MM.1S (cell line): ENCODE measurements at regions not wholly inside any gene's neighbourhood (a gene's known extent, or its start where the extent isn't known, plus 50 kb on each side); places are given as distances from the start of the nearest gene placed in this dataset.

Experiments used
- DNase-seq: peaks from one replicate; pipeline ENCODE4 v3.0.0-alpha.2; 2015
- H2AFZ ChIP-seq: fragments of 300-600 bp; sonication (generic); 2 replicates; pipeline ENCODE4 v1.6.0; 2016; ENCODE audit warnings: antibody characterized with exemption, low read length
- H3F3A ChIP-seq: fragments of 300-600 bp; sonication (generic); 2 replicates; pipeline ENCODE4 v1.6.1; 2016; ENCODE audit warnings: mild to moderate bottlenecking, antibody characterized with exemption, low read length, moderate library complexity, mixed read lengths; ENCODE audit not compliant: insufficient read depth
- H3K27ac ChIP-seq: fragments of 300-600 bp; sonication (generic); 2 replicates; pipeline ENCODE4 v1.5.1; 2016; ENCODE audit warnings: mild to moderate bottlenecking, low read length
- H3K27me3 ChIP-seq: fragments of 300-600 bp; sonication (generic); replicated peaks from 2 replicates; pipeline ENCODE4 v1.6.0; 2016; ENCODE audit warnings: low read length; ENCODE audit not compliant: insufficient read depth
- H3K36me3 ChIP-seq: fragments of 300-600 bp; sonication (generic); replicated peaks from 2 replicates; pipeline ENCODE4 v1.6.1; 2016; ENCODE audit warnings: mild to moderate bottlenecking, low read length, mixed read lengths; ENCODE audit not compliant: insufficient read depth
- H3K4me1 ChIP-seq: fragments of 300-600 bp; sonication (generic); 2 replicates; pipeline ENCODE4 v1.6.1; 2016; ENCODE audit warnings: low read length, mixed read lengths
- H3K4me2 ChIP-seq: fragments of 300-600 bp; sonication (generic); 2 replicates; pipeline ENCODE4 v1.6.0; 2016; ENCODE audit warnings: low read depth, low read length
- H3K4me3 ChIP-seq: fragments of 300-600 bp; sonication (generic); 2 replicates; pipeline ENCODE4 v1.5.1; 2016; ENCODE audit warnings: low read length, mixed read lengths
- H3K79me2 ChIP-seq: fragments of 300-600 bp; sonication (generic); 2 replicates; pipeline ENCODE4 v1.6.1; 2016; ENCODE audit warnings: mixed run types, low read length, mixed read lengths
- H3K9ac ChIP-seq: fragments of 300-600 bp; sonication (generic); 2 replicates; pipeline ENCODE4 v1.6.1; 2016; ENCODE audit warnings: low read length, mixed read lengths
- H3K9me2 ChIP-seq: fragments of 300-600 bp; sonication (generic); replicated peaks from 2 replicates; pipeline ENCODE4 v1.6.1; 2016; ENCODE audit warnings: mild to moderate bottlenecking, low read length, mixed read lengths; ENCODE audit not compliant: insufficient read depth
- H3K9me3 ChIP-seq: fragments of 300-600 bp; sonication (generic); replicated peaks from 2 replicates; pipeline ENCODE4 v1.6.1; 2016; ENCODE audit warnings: mild to moderate bottlenecking, low read length, mixed read lengths; ENCODE audit not compliant: insufficient read depth
- H4K20me1 ChIP-seq: fragments of 300-600 bp; sonication (generic); 2 replicates; pipeline ENCODE4 v1.6.1; 2016; ENCODE audit warnings: mild to moderate bottlenecking, low read length, moderate library complexity, mixed read lengths; ENCODE audit not compliant: insufficient read depth
- CTCF ChIP-seq: fragments of 300-600 bp; sonication (generic); IDR thresholded peaks from 2 replicates; pipeline ENCODE4 v1.5.1; 2016; ENCODE audit warnings: antibody characterized with exemption, low read length, mixed read lengths
- EZH2 ChIP-seq: fragments of 300-600 bp; sonication (generic); optimal IDR thresholded peaks from 2 replicates; pipeline ENCODE3; 2017; ENCODE audit warnings: low read depth, mild to moderate bottlenecking, antibody characterized with exemption, low read length, mixed read lengths
- EZH2phosphoT487 ChIP-seq: fragments of 300-600 bp; sonication (generic); IDR thresholded peaks from 2 replicates; pipeline ENCODE4 v1.6.1; 2018; ENCODE audit warnings: antibody characterized with exemption, low read length

- H2AFZ ChIP-seq: no peak overlapping the region
- no peaks in the 10 kb centered on the region for H3K9me2 ChIP-seq
- DNase-seq: no peak
- no peak for TF ChIP-seq CTCF
- H3K4me3 ChIP-seq: no peak overlapping the region
- H3K4me2 ChIP-seq: peak overlapping the region; percentile 19; the same call in 1 of the 2 replicates
- no peaks in the 10 kb centered on the region for H3K9me3 ChIP-seq
- H4K20me1 ChIP-seq: no peaks in the 10 kb centered on the region
- H3K27ac ChIP-seq: peak overlapping the region; percentile 2; the same call in 1 of the 2 replicates
- H3K9ac ChIP-seq: no peak overlapping the region
- H3K4me1 ChIP-seq: peaks cover 33% of the 10 kb centered on the region
- no peaks in the 10 kb centered on the region for H3K79me2 ChIP-seq
- no peaks in the 10 kb centered on the region for H3K27me3 ChIP-seq
- no peaks in the 10 kb centered on the region for H3F3A ChIP-seq
- H3K36me3 ChIP-seq: no peaks in the 10 kb centered on the region
Measured at GRCh38 chr7:46450886-46451285, 529.8 kb upstream of the IGFBP3 start.

- TF ChIP-seq EZH2phosphoT487 (no peak), CTCF (no peak), EZH2 (no peak)
- Histone ChIP-seq H2AFZ (no peak overlapping the region), H4K20me1 (no peaks in the 10 kb centered on the region), H3K9me3 (no peaks in the 10 kb centered on the region), H3K36me3 (no peaks in the 10 kb centered on the region), H3K9me2 (no peaks in the 10 kb centered on the region), H3K9ac (no peak overlapping the region), H3K79me2 (no peaks in the 10 kb centered on the region), H3K27ac (peak overlapping the region; percentile 2; the same call in 1 of the 2 replicates), H3K4me3 (no peak overlapping the region), H3K27me3 (no peaks in the 10 kb centered on the region), H3F3A (no peaks in the 10 kb centered on the region), H3K4me1 (peaks cover 33% of the 10 kb centered on the region), H3K4me2 (peak overlapping the region; percentile 19; the same call in 1 of the 2 replicates)
- peak; percentile 59 for DNase-seq
Measured at GRCh38 chr7:46450425-46450824, 529.4 kb upstream of the IGFBP3 start.

- Histone ChIP-seq H3K9me2 (no peaks in the 10 kb centered on the region), H3K79me2 (no peaks in the 10 kb centered on the region), H3K4me3 (no peak overlapping the region), H3K27me3 (no peaks in the 10 kb centered on the region), H3F3A (no peaks in the 10 kb centered on the region), H3K4me1 (peaks cover 33% of the 10 kb centered on the region), H2AFZ (no peak overlapping the region), H3K9ac (no peak overlapping the region), H3K4me2 (peak overlapping the region; percentile 19; the same call in 1 of the 2 replicates), H4K20me1 (no peaks in the 10 kb centered on the region), H3K36me3 (no peaks in the 10 kb centered on the region), H3K9me3 (no peaks in the 10 kb centered on the region), H3K27ac (no peak overlapping the region)
- DNase-seq: no peak
- TF ChIP-seq CTCF (no peak), EZH2 (no peak), EZH2phosphoT487 (no peak)
Measured at GRCh38 chr7:46449743-46450142, 528.7 kb upstream of the IGFBP3 start.
